ENCODE measurements at regions not wholly inside any gene's neighbourhood (a gene's known extent, or its start where the extent isn't known, plus 50 kb on each side); places are given as distances from the start of the nearest gene placed in this dataset.

DNA sequence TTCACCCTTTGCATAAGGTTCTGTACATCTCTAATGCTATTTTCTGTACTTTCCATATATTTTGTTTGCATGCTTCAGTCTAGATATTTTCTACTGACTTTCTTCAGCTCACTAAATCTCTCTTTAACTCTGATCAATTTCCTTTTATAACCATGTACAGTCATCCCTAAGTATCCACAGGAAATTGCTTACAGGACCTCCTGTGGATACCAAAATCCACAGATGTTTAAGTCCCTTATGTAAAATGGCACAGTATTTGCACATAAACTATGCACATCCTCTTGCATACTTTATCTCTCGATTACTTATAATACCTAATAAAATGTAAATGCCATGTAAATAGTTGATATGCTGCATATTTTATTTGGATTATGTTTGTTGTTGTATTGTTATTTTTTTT is 442.1 kb downstream of the TLE4 start (continued):
- TF ChIP-seq ZNF12 (CRISPR knock-in tag; IDR thresholded peaks at IDR 0.05) (no peak), ARHGAP35 (CRISPR knock-in tag; IDR thresholded peaks at IDR 0.05; ENCODE audit: borderline replicate concordance) (no peak)
- TF ChIP-seq, protein P1, sequence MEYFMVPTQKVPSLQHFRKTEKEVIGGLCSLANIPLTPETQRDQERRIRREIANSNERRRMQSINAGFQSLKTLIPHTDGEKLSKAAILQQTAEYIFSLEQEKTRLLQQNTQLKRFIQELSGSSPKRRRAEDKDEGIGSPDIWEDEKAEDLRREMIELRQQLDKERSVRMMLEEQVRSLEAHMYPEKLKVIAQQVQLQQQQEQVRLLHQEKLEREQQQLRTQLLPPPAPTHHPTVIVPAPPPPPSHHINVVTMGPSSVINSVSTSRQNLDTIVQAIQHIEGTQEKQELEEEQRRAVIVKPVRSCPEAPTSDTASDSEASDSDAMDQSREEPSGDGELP (IDR thresholded peaks at IDR 0.05; ENCODE audit: borderline replicate concordance, low read depth) = no peak

DNA sequence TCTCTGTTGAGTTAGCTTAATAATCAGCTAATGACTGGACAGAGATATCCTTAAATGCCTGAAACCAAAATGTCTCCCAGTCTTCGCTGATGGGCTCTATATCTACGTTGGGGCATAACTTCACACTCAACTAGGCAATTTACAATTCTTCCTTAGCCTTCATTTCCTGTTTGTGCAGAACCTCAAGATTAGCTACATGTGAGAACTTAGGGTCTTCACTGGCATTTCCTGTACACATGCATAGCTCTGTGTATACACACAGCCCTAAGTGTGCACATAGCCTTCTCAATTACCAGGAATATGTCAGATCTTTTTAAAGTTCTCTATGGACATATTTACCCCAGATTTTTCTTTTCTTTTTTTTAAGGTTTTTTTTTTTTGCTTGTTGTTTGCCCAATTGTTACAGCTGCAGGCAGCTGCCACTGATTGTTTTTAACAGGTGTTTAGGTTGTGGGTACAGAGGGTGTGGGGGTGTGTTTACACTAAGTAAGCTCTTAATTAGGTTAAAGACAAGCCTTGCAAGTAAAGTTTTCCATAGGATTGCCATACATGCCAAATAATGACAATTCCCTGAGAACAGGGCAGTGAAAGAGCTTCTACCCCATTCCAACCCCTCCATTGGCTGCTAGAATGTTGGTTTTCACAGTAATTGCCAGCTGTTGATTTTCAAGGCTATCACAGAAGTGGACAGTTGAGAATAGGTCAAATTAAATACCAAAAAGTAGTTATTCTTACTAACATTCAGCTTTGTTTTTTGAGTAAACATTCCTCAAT is 441.0 kb downstream of the TLE4 start:
- in situ Hi-C loops (cut with HindIII; ENCODE audit: extremely low pct_ligation_motif_present, low pct_unique_long_range_greater_than_20kb) (no loop called here), intact Hi-C loops (cut with micrococcal nuclease; ENCODE audit: unreplicated experiment) (no loop called here)
- no peaks in the 10 kb centered on the region for H3K79me2 ChIP-seq (ENCODE audit: insufficient read depth, low read length)
- H3K36me3 ChIP-seq (replicated peaks in 1 of 2; ENCODE audit: control insufficient read depth in 1 of 2, insufficient read depth in 2 of 2, low read length in 2 of 2) = no peaks in the 10 kb centered on the region
- WGBS (ENCODE audit: low lambda C conversion rate) = 0% methylated on average over 2 of the region's 2 CpGs
- POLR2A ChIA-PET = no interaction called here
- no peak for DNase-seq (ENCODE audit: low spot score)
- no peak overlapping the region for H3K9ac ChIP-seq (ENCODE audit: insufficient read depth, low read depth, low read length)
- H3K4me1 ChIP-seq (ENCODE audit: insufficient read depth, low read length) = no peaks in the 10 kb centered on the region
- H4K20me1 ChIP-seq (ENCODE audit: insufficient read depth, low read length) = no peaks in the 10 kb centered on the region
- no peak for ATAC-seq
- TF ChIP-seq ZNF589 (CRISPR knock-in tag; conservative IDR thresholded peaks at IDR 0.05) = no peak
- TF ChIP-seq RARA (CRISPR knock-in tag; IDR thresholded peaks at IDR 0.05) = no peak
- TF ChIP-seq PLRG1 (conservative IDR thresholded peaks at IDR 0.05) = no peak
- TF ChIP-seq POLR2AphosphoS5 (IDR thresholded peaks at IDR 0.05; ENCODE audit: low read depth, low read length) = no peak
- TF ChIP-seq FOXP1 (IDR thresholded peaks at IDR 0.05) = no peak
- TF ChIP-seq FOXP1 (CRISPR knock-in tag; IDR thresholded peaks at IDR 0.05) = no peak
- no peak for TF ChIP-seq ZNF367 (CRISPR knock-in tag; IDR thresholded peaks at IDR 0.05; ENCODE audit: borderline replicate concordance)
- no peak for TF ChIP-seq NR2F6 (IDR thresholded peaks at IDR 0.05)
- TF ChIP-seq NR2F6 (CRISPR knock-in tag; IDR thresholded peaks at IDR 0.05) = no peak
- TF ChIP-seq, protein P2, sequence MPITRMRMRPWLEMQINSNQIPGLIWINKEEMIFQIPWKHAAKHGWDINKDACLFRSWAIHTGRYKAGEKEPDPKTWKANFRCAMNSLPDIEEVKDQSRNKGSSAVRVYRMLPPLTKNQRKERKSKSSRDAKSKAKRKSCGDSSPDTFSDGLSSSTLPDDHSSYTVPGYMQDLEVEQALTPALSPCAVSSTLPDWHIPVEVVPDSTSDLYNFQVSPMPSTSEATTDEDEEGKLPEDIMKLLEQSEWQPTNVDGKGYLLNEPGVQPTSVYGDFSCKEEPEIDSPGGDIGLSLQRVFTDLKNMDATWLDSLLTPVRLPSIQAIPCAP (CRISPR knock-in tag; IDR thresholded peaks at IDR 0.05; ENCODE audit: low read depth) = no peak
- TF ChIP-seq SMC3 (IDR thresholded peaks at IDR 0.05; ENCODE audit: low read length) = no peak
- no peak for TF ChIP-seq THAP11 (CRISPR knock-in tag; IDR thresholded peaks at IDR 0.05)
- no peak for TF ChIP-seq ZFAT (CRISPR knock-in tag; conservative IDR thresholded peaks at IDR 0.05)
- no peak for TF ChIP-seq ZNF350 (CRISPR knock-in tag; IDR thresholded peaks at IDR 0.05; ENCODE audit: borderline replicate concordance, low read depth)
- TF ChIP-seq, protein P3, sequence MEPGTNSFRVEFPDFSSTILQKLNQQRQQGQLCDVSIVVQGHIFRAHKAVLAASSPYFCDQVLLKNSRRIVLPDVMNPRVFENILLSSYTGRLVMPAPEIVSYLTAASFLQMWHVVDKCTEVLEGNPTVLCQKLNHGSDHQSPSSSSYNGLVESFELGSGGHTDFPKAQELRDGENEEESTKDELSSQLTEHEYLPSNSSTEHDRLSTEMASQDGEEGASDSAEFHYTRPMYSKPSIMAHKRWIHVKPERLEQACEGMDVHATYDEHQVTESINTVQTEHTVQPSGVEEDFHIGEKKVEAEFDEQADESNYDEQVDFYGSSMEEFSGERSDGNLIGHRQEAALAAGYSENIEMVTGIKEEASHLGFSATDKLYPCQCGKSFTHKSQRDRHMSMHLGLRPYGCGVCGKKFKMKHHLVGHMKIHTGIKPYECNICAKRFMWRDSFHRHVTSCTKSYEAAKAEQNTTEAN (CRISPR knock-in tag; conservative IDR thresholded peaks at IDR 0.05) = no peak
- no peak for TF ChIP-seq RARG (CRISPR knock-in tag; IDR thresholded peaks at IDR 0.05; ENCODE audit: low read depth)
- TF ChIP-seq FOXK2 (IDR thresholded peaks at IDR 0.05) = no peak
- no peak for TF ChIP-seq TCF7L2 (IDR thresholded peaks at IDR 0.05; ENCODE audit: low read depth, low read length)
- H2AFZ ChIP-seq (ENCODE audit: low read length) = no peak overlapping the region
- FAIRE-seq = no peak
- CTCF ChIA-PET (ENCODE audit: low intra/inter-chr PET ratio, low total read pairs) = no interaction called here
- no TSS peak for BruUV-seq (replicated peaks)
- no peak overlapping the region for H3K4me3 ChIP-seq (replicated peaks in 1 of 3; ENCODE audit: insufficient read depth in 1 of 3, low read depth in 2 of 3, low read length in 3 of 3)
- H3K27ac ChIP-seq (ENCODE audit: extremely low read length, insufficient read depth, low read length) = no peak overlapping the region
- no peaks in the 10 kb centered on the region for H3K27me3 ChIP-seq (ENCODE audit: control insufficient read depth in 1 of 2, insufficient read depth in 2 of 2, low read length in 2 of 2)
- H3K9me3 ChIP-seq (ENCODE audit: low read length) = peaks cover 20% of the 10 kb centered on the region
- H3K4me2 ChIP-seq (ENCODE audit: low read depth, low read length) = no peak overlapping the region
